ENCODE measurements at regions not wholly inside any gene's neighbourhood (a gene's known extent, or its start where the extent isn't known, plus 50 kb on each side); places are given as distances from the start of the nearest gene placed in this dataset.

GRCh38 chr12:90899456-90900182, 55.4 kb downstream of the CCER1 start:
- no peak for ATAC-seq (ENCODE audit: poor library complexity)
- intact Hi-C loops (cut with DNase I): no loop called here

GRCh38 chr12:90897986-90898385, 57.0 kb downstream of the CCER1 start:
- intact Hi-C loops (cut with DNase I): no loop called here
- DNase-seq: no peak
- ATAC-seq (ENCODE audit: poor library complexity): no peak

More at GRCh38 chr12:90899456-90900182, 55.4 kb downstream of the CCER1 start:
- DNase-seq: no peak

- intact Hi-C loops (cut with DNase I): no loop called here
- DNase-seq (no peak), ATAC-seq (ENCODE audit: poor library complexity) (no peak)
Measured at GRCh38 chr12:90897316-90897715, 57.7 kb downstream of the CCER1 start.

- no peak for DNase-seq
- no peak for ATAC-seq (ENCODE audit: poor library complexity)
- intact Hi-C loops (cut with DNase I): no loop called here
Measured at GRCh38 chr12:90896821-90897220, 58.2 kb downstream of the CCER1 start.

GRCh38 chr12:90896164-90896563, 58.8 kb downstream of the CCER1 start:
- ATAC-seq (ENCODE audit: poor library complexity): no peak
- intact Hi-C loops (cut with DNase I): no loop called here
- DNase-seq: no peak

- intact Hi-C loops (cut with DNase I): no loop called here
- ATAC-seq (ENCODE audit: poor library complexity) (no peak), DNase-seq (no peak)
Measured at GRCh38 chr12:90888316-90888715, 66.7 kb downstream of the CCER1 start.

- DNase-seq: no peak
- ATAC-seq (ENCODE audit: poor library complexity): no peak
- intact Hi-C loops (cut with DNase I): no loop called here
Measured at GRCh38 chr12:90883456-90883855, 71.5 kb downstream of the CCER1 start.

- intact Hi-C loops (cut with DNase I): no loop called here
- ATAC-seq (ENCODE audit: poor library complexity) (no peak), DNase-seq (no peak)
Measured at GRCh38 chr12:90871726-90872096, 83.3 kb downstream of the CCER1 start.

- DNase-seq: no peak
Measured at GRCh38 chr12:90870971-90871725, 83.8 kb downstream of the CCER1 start.

GRCh38 chr12:90868626-90869025, 86.3 kb downstream of the CCER1 start:
- intact Hi-C loops (cut with DNase I): no loop called here
- ATAC-seq (ENCODE audit: poor library complexity) (peak; percentile 38), DNase-seq (no peak)

More at GRCh38 chr12:90870971-90871725, 83.8 kb downstream of the CCER1 start:
- intact Hi-C loops (cut with DNase I): no loop called here
- ATAC-seq (ENCODE audit: poor library complexity): no peak

GRCh38 chr12:90859591-90859990, 95.4 kb downstream of the CCER1 start:
- DNase-seq (no peak), ATAC-seq (ENCODE audit: poor library complexity) (no peak)
- intact Hi-C loops (cut with DNase I): loop anchor here (5.0 to 10.0 kb wide), 2 partner anchors 165 to 1317 kb away; no protein-coding TSS in a partner anchor

- DNase-seq: no peak
- ATAC-seq (ENCODE audit: poor library complexity): no peak
- intact Hi-C loops (cut with DNase I): loop anchor here (5.0 to 10.0 kb wide), 2 partner anchors 163 to 1316 kb away; no protein-coding TSS in a partner anchor
Measured at GRCh38 chr12:90858252-90858651, 96.7 kb downstream of the CCER1 start.

- ATAC-seq (ENCODE audit: poor library complexity): no peak
- no peak for DNase-seq
- intact Hi-C loops (cut with DNase I): loop anchor here (5.0 to 10.0 kb wide), 2 partner anchors 161 to 1313 kb away; no protein-coding TSS in a partner anchor
Measured at GRCh38 chr12:90855534-90855933, 99.4 kb downstream of the CCER1 start.

- ATAC-seq (ENCODE audit: poor library complexity): peak; percentile 68
- intact Hi-C loops (cut with DNase I): loop anchor here (10.0 kb wide), 1 partner anchor 159 kb away; no protein-coding TSS in a partner anchor
- no peak for DNase-seq
Measured at GRCh38 chr12:90854136-90854689, 100.8 kb downstream of the CCER1 start.

- no peak for DNase-seq
- ATAC-seq (ENCODE audit: poor library complexity): no peak
- intact Hi-C loops (cut with DNase I): loop anchor here (10.0 kb wide), 1 partner anchor 157 kb away; no protein-coding TSS in a partner anchor
Measured at GRCh38 chr12:90851800-90852718, 102.9 kb downstream of the CCER1 start.

GRCh38 chr12:90842477-90842876, 112.5 kb downstream of the CCER1 start:
- DNase-seq (no peak), ATAC-seq (ENCODE audit: poor library complexity) (no peak)
- intact Hi-C loops (cut with DNase I): no loop called here

- ATAC-seq (ENCODE audit: poor library complexity) (no peak), DNase-seq (no peak)
- intact Hi-C loops (cut with DNase I): no loop called here
Measured at GRCh38 chr12:90841336-90841735, 113.6 kb downstream of the CCER1 start.

- intact Hi-C loops (cut with DNase I): no loop called here
- ATAC-seq (ENCODE audit: poor library complexity) (no peak), DNase-seq (no peak)
Measured at GRCh38 chr12:90839346-90839745, 115.6 kb downstream of the CCER1 start.

- intact Hi-C loops (cut with DNase I): no loop called here
- ATAC-seq (ENCODE audit: poor library complexity): peak; percentile 99
Measured at GRCh38 chr12:90836689-90837088, 118.3 kb downstream of the CCER1 start.

More at GRCh38 chr12:90836689-90837088, 118.3 kb downstream of the CCER1 start:
- no peak for DNase-seq

Data from Right ventricle myocardium superior (tissue), 1 donor.